ENCODE measurements at regions not wholly inside any gene's neighbourhood (a gene's known extent, or its start where the extent isn't known, plus 50 kb on each side); places are given as distances from the start of the nearest gene placed in this dataset.

GRCh38 chr11:121958971-121959325 is 157.1 kb downstream of the BLID start:
- DNase-seq (ENCODE audit: low read depth): no peak
- no peak for TF ChIP-seq CTCF (IDR thresholded peaks at IDR 0.05; ENCODE audit: low read depth, low read length, missing control alignments)
- no peak overlapping the region for H3K4me3 ChIP-seq (ENCODE audit: low read depth, low read length)

DNA sequence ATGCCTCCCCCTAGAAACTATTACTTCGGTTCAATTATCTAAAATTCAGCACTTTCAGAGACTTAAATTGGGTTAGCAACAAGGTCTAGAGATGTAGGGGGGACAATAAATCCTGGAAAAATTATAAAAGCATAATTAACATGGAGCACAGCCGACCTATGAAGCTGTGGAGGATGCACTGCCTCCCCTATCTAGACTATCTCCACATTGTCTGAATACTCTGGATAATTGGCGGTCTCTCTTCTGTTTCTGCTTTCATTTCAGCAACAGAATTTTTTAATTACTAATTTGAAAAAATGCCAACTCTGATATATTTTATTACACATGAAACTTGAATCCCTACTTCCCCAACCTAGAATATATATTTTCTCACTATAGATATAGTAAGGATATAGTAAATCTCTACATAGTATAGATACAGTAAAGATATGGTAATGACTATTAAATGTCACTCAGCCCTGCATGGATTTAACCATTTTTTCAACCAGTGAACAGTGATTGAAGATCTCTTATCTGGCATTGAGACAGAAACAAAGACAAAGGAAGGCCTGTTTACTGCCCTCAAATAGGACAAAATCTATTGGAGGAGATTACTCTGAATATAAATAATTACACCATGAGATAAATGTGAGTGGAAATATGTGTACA is 157.6 kb downstream of the BLID start:
- no peak overlapping the region for H3K4me3 ChIP-seq (ENCODE audit: low read depth, low read length)
- TF ChIP-seq CTCF (IDR thresholded peaks at IDR 0.05; ENCODE audit: low read depth, low read length, missing control alignments): no peak
- no peak for DNase-seq (ENCODE audit: low read depth)

DNA sequence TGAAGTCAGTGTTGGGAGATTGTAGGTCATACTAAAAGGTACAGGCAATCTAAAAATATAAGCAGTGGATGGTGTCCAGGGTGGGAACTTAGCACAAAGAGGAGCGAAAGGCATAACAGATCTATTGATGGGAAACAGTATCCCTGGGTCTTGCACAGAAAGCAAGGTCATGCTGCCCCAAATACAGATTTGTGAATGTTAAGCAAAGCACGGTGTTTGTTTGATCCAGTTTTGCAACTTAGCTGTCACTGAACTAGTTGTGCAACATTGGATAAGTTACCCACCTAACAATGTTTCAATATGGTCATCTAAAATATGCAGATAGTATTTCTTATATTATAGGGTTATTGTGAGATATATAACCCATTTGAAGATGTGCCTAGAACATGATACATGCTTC is 162.9 kb downstream of the BLID start:
- TF ChIP-seq CTCF (IDR thresholded peaks at IDR 0.05; ENCODE audit: low read depth, low read length, missing control alignments): no peak
- no peak for DNase-seq (ENCODE audit: low read depth)
- no peak overlapping the region for H3K4me3 ChIP-seq (ENCODE audit: low read depth, low read length)

GRCh38 chr11:121950160-121950559 is 165.9 kb downstream of the BLID start:
- DNase-seq (ENCODE audit: low read depth): no peak

DNA sequence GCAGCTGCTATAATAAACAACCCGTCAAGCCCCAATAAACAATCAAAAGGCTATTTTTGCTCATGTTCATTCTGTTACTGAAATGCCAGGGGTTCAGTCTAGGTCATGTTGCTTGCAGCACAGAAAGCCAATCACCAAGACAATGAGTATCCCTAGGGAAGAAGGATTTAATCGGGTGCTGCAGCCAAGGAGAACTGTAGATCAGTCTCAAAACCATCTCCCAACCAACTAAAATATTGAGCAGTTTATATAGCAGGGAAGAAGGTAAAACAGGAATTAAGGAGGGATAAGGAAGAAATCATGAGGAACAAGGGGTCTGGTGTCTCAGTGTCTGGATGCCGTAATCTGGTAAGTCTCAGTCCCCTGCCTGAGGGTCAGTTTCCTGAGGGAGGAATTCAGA is 169.5 kb downstream of the BLID start:
- no peak for DNase-seq (ENCODE audit: low read depth)
- H3K4me3 ChIP-seq (ENCODE audit: low read depth, low read length): no peak overlapping the region
- no peak for TF ChIP-seq CTCF (IDR thresholded peaks at IDR 0.05; ENCODE audit: low read depth, low read length, missing control alignments)

More at GRCh38 chr11:121950160-121950559, 165.9 kb downstream of the BLID start:
- TF ChIP-seq CTCF (IDR thresholded peaks at IDR 0.05; ENCODE audit: low read depth, low read length, missing control alignments): no peak
- no peak overlapping the region for H3K4me3 ChIP-seq (ENCODE audit: low read depth, low read length)

DNA sequence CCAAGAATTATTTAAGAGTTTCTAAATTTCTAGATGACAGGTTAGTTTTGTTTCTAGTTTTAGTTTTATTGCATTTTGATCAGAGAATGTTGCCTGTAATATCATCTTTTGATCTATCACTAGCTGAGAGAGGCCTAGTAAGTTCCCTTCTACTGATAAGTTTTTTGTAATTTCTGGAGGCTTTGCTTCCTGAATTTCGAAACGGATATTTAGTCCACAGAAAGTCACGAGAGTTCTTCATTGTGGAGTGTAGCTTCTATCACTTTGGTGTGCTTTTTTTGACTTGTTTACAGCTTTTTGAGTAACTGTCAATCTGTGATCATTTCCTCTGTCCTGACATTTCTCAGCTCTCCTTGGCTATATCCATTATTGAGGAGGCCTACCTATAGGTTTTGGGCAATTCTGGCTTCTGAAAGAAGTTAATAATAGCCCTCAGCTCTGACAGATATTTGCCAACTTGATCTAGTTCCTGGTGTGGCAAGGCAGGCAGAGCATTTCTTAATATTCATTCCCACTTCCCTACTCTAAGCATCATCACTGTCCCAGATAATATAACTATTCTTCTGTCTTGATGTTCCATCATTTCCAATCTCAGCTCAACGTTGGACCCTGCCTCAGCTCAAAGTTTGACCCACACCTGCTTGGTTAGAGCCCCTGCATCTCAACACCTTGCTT is 171.3 kb downstream of the BLID start:
- DNase-seq (ENCODE audit: low read depth): no peak
- no peak overlapping the region for H3K4me3 ChIP-seq (ENCODE audit: low read depth, low read length)
- no peak for TF ChIP-seq CTCF (IDR thresholded peaks at IDR 0.05; ENCODE audit: low read depth, low read length, missing control alignments)

DNA sequence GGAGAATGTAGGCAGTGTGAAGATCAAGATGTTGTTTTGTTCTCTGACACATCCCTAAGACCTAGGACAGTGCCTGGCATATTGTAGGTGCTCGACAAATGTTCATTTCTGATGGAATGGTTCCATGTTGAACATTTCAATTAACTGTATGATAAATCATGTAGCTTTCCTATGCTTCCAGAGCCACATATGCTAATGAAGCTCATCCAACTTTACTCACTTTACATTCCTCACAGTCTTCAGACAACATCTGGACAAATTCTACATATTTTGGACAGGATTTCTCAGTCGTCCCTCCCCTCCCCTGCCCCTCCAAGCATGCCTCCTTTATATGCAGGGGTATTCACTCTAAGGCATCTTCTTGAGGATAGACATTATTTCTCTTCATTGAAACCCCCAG is 177.9 kb downstream of the BLID start:
- no peak for TF ChIP-seq CTCF (IDR thresholded peaks at IDR 0.05; ENCODE audit: low read depth, low read length, missing control alignments)
- no peak for DNase-seq (ENCODE audit: low read depth)
- no peak overlapping the region for H3K4me3 ChIP-seq (ENCODE audit: low read depth, low read length)

All from GM12864 (cell line).